Vagina (tissue), 2 donors: ENCODE measurements at regions not wholly inside any gene's neighbourhood (a gene's known extent, or its start where the extent isn't known, plus 50 kb on each side); places are given as distances from the start of the nearest gene placed in this dataset.

Experiments used
- DNase-seq, 2 donors: peaks; one replicate each; pipeline ENCODE4 v3.0.0-alpha.2; 2017; ENCODE audit errors: extremely low spot score in 2 of 2
- H3K27ac ChIP-seq: fragments of 200-600 bp; sonication (generic); one replicate; pipeline ENCODE4 v1.5.1; 2019
- H3K27me3 ChIP-seq: fragments of 200-600 bp; sonication (generic); one replicate; pipeline ENCODE4 v1.5.1; 2019
- H3K36me3 ChIP-seq, 2 donors: fragments of 200-600 bp; sonication (generic); one replicate each; pipeline ENCODE4 v1.5.1; 2017 to 2019
- H3K4me1 ChIP-seq: fragments of 200-600 bp; sonication (generic); one replicate; pipeline ENCODE4 v1.5.1; 2019
- H3K4me3 ChIP-seq, 2 donors: fragments of 200-600 bp; sonication (generic); 1 replicate in 1 of 2; 2 replicates in 1 of 2; pipeline ENCODE4 v1.5.1; 2016 to 2019
- H3K9me3 ChIP-seq: fragments of 200-600 bp; sonication (generic); one replicate; pipeline ENCODE4 v1.5.1; 2019
- CTCF ChIP-seq, 3 experiments: fragments of 450-650 bp in 2 of 3; fragments of 200-600 bp in 1 of 3; sonication (generic) in 1 of 3; IDR thresholded peaks; one replicate each; pipeline ENCODE4 v1.5.1; 2017 to 2019; ENCODE audit warnings: antibody characterized with exemption in 3 of 3, mild to moderate bottlenecking in 2 of 3, moderate library complexity in 2 of 3
- POLR2A ChIP-seq, 2 donors: fragments of 450-650 bp; IDR thresholded peaks; one replicate each; pipeline ENCODE4 v1.6.1; 2017; ENCODE audit warnings: antibody characterized with exemption in 2 of 2, mild to moderate bottlenecking in 2 of 2, moderate library complexity in 2 of 2
- POLR2AphosphoS5 ChIP-seq, 2 donors: sonication (generic); formaldehyde crosslinking; IDR thresholded peaks; one replicate each; pipeline ENCODE4 v1.9.0; 2017; ENCODE audit warnings: antibody characterized with exemption in 2 of 2, mild to moderate bottlenecking in 2 of 2, low read depth in 1 of 2; ENCODE audit not compliant: insufficient read depth in 1 of 2
- intact Hi-C: fragments of 100-400 bp; cut with DNase I; formaldehyde crosslinking; loops from one replicate; pipeline ENCODE4 v1.15.1; 2023

- Histone ChIP-seq H3K4me3 (no peak overlapping the region), H3K27me3 (no peaks in the 10 kb centered on the region), H3K4me1 (no peaks in the 10 kb centered on the region), H3K9me3 (no peaks in the 10 kb centered on the region), H3K27ac (no peak overlapping the region), H3K36me3 (no peaks in the 10 kb centered on the region)
- intact Hi-C loops, result loop anchor here (10.0 kb wide), 1 partner anchor 205 kb away; no protein-coding TSS in a partner anchor
- TF ChIP-seq POLR2AphosphoS5 (IDR thresholded peaks at IDR 0.05; ENCODE audit: insufficient read depth in 1 of 2, low read depth in 1 of 2), result no peak
- no peak for TF ChIP-seq POLR2A (IDR thresholded peaks at IDR 0.05)
- TF ChIP-seq CTCF (IDR thresholded peaks at IDR 0.05), result no peak
- no peak for DNase-seq
These were observed 123.5 kb upstream of the CXADR start for GRCh38 chr21:17389311-17389710.

GRCh38 chr21:17390569-17390968, 122.3 kb upstream of the CXADR start:
- Histone ChIP-seq H3K27ac (no peak overlapping the region), H3K4me1 (no peaks in the 10 kb centered on the region), H3K9me3 (no peaks in the 10 kb centered on the region), H3K36me3 (no peaks in the 10 kb centered on the region), H3K27me3 (no peaks in the 10 kb centered on the region), H3K4me3 (no peak overlapping the region)
- TF ChIP-seq POLR2A (IDR thresholded peaks at IDR 0.05), result no peak
- no peak for TF ChIP-seq POLR2AphosphoS5 (IDR thresholded peaks at IDR 0.05; ENCODE audit: insufficient read depth in 1 of 2, low read depth in 1 of 2)
- no peak for TF ChIP-seq CTCF (IDR thresholded peaks at IDR 0.05)
- intact Hi-C loops, result no loop called here
- no peak for DNase-seq

GRCh38 chr21:17391811-17392340, 121.0 kb upstream of the CXADR start:
- no peaks in the 10 kb centered on the region for H3K9me3 ChIP-seq
- no peak overlapping the region for H3K27ac ChIP-seq
- H3K27me3 ChIP-seq, result no peaks in the 10 kb centered on the region
- TF ChIP-seq POLR2AphosphoS5 (IDR thresholded peaks at IDR 0.05; ENCODE audit: insufficient read depth in 1 of 2, low read depth in 1 of 2) (no peak), POLR2A (IDR thresholded peaks at IDR 0.05) (no peak), CTCF (IDR thresholded peaks at IDR 0.05) (no peak)
- no peak for DNase-seq
- H3K36me3 ChIP-seq, result no peaks in the 10 kb centered on the region
- intact Hi-C loops, result no loop called here
- no peak overlapping the region for H3K4me3 ChIP-seq
- no peaks in the 10 kb centered on the region for H3K4me1 ChIP-seq

GRCh38 chr21:17393413-17393812, 119.4 kb upstream of the CXADR start:
- Histone ChIP-seq H3K4me3 (no peak overlapping the region), H3K27me3 (no peaks in the 10 kb centered on the region), H3K36me3 (no peaks in the 10 kb centered on the region), H3K4me1 (no peaks in the 10 kb centered on the region), H3K9me3 (no peaks in the 10 kb centered on the region), H3K27ac (no peak overlapping the region)
- intact Hi-C loops, result no loop called here
- TF ChIP-seq POLR2AphosphoS5 (IDR thresholded peaks at IDR 0.05; ENCODE audit: insufficient read depth in 1 of 2, low read depth in 1 of 2) (no peak), POLR2A (IDR thresholded peaks at IDR 0.05) (no peak), CTCF (IDR thresholded peaks at IDR 0.05) (no peak)
- DNase-seq, result no peak

- Histone ChIP-seq H3K4me1 (no peaks in the 10 kb centered on the region), H3K4me3 (no peak overlapping the region), H3K27ac (no peak overlapping the region), H3K27me3 (no peaks in the 10 kb centered on the region), H3K9me3 (no peaks in the 10 kb centered on the region), H3K36me3 (no peaks in the 10 kb centered on the region)
- TF ChIP-seq POLR2A (IDR thresholded peaks at IDR 0.05) (no peak), CTCF (IDR thresholded peaks at IDR 0.05) (no peak), POLR2AphosphoS5 (IDR thresholded peaks at IDR 0.05; ENCODE audit: insufficient read depth in 1 of 2, low read depth in 1 of 2) (no peak)
- DNase-seq, result no peak
- intact Hi-C loops, result no loop called here
These were observed 115.9 kb upstream of the CXADR start for GRCh38 chr21:17396948-17397347.
